ENCODE measurements at regions not wholly inside any gene's neighbourhood (a gene's known extent, or its start where the extent isn't known, plus 50 kb on each side); places are given as distances from the start of the nearest gene placed in this dataset.

DNA sequence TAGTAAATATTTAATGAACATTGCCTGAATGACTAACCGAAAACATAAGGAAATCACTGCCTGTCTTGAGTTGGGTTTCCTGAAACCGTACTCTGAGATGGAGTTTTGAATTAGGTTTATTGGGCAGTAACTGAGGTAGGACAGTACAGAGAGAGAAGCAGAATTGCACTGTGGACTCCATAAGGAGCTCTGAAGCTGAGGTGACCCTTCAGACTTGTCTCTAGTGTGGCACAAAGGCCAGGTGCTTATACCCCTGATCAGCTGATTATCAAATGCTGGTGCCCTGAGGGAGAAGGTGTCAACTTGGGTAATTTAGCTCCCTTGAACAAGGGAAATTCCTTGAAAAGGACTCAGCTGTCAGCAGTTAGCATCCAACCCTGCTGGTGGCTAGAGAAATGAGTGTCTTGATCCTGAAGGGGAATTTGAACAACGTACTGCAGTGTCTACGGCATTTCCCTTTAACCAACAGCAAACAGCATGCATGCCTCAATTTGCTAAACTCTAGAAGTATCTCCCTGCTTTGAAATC lies 135.0 kb upstream of the SMARCA2 start:
- TF ChIP-seq TCF12 (IDR thresholded peaks at IDR 0.05; ENCODE audit: low read depth) (no peak), REST (IDR thresholded peaks at IDR 0.05; ENCODE audit: low read depth) (no peak), CEBPB (IDR thresholded peaks at IDR 0.05) (no peak), EGR1 (IDR thresholded peaks at IDR 0.05) (no peak), CREB1 (IDR thresholded peaks at IDR 0.05; ENCODE audit: low read depth) (no peak), USF1 (IDR thresholded peaks at IDR 0.05) (no peak), TAF1 (IDR thresholded peaks at IDR 0.05; ENCODE audit: low read depth) (no peak), ZBTB7A (IDR thresholded peaks at IDR 0.05; ENCODE audit: low read depth) (no peak), YY1 (IDR thresholded peaks at IDR 0.05; ENCODE audit: low read depth) (no peak), TEAD4 (IDR thresholded peaks at IDR 0.05) (no peak), EP300 (IDR thresholded peaks at IDR 0.05; ENCODE audit: borderline replicate concordance) (no peak), NFIC (IDR thresholded peaks at IDR 0.05) (no peak), RAD21 (IDR thresholded peaks at IDR 0.05; ENCODE audit: low read depth) (no peak), FOXM1 (IDR thresholded peaks at IDR 0.05; ENCODE audit: borderline replicate concordance, low read depth) (no peak), MAX (IDR thresholded peaks at IDR 0.05) (no peak)

DNA sequence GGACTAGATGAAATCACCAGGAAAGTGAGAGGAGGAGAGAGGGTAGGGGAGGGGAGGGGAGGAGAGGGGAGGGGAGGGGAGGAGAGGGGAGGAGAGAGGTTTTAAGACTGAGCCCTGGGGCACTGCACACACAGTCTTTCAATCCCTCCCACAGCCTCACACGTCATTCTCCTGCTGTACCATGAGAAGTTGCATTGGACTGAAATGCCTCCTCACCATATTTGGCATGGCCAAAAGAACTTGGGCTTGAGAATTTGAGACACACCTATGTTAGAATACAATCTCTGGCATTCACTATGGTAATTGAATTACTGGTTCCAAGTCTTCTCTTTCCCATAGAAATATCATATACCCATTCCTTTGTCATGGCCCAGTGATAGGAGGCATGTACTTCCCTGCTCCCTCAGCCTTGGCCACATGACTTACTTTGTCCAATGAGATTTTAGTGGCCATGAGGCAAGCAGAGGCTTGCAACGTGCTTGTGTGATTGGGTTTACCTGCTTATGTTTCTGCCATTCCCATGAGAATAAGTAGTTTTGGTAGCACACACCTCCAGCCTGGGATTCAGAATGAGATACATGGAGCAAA lies 133.3 kb upstream of the SMARCA2 start:
- TF ChIP-seq MAX (IDR thresholded peaks at IDR 0.05) (peak; percentile 62; the same call in 1 of the 2 replicates), EP300 (IDR thresholded peaks at IDR 0.05; ENCODE audit: borderline replicate concordance) (no peak), USF1 (IDR thresholded peaks at IDR 0.05) (peak; percentile 80), CREB1 (IDR thresholded peaks at IDR 0.05; ENCODE audit: low read depth) (no peak)

DNA sequence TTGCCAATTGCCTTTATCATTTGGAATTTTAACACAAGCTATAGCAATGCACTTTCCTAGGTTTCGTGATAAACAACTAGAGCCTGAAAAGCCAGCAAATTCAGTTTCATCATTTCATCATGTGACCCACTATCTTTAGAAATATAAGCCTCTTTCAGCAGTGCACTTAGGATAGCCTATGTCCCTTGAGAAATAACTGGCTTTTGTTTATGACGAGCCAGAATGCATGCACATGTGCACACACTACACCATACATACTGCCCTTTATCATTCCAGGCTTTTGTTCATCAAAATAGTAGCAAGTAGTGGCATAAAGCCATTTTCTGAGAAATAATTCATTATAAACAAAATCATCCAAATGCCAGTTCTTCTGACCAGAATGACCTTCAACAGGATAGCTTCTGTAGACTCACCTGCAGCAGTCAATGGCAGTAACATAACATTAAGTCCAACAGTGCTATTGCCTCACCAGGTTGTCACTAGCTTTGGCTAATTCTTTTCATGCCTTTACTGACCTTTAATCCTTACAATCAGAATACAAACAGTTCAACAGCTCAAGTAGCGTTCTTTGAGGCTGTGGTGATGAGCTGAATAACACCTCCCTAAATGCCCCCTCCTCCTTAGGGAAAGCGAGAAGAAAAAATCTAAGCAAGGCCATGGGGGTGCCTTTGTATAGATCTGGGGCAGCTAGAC lies 132.3 kb upstream of the SMARCA2 start:
- TF ChIP-seq TCF12 (IDR thresholded peaks at IDR 0.05; ENCODE audit: low read depth) (no peak), YY1 (IDR thresholded peaks at IDR 0.05; ENCODE audit: low read depth) (no peak), TAF1 (IDR thresholded peaks at IDR 0.05; ENCODE audit: low read depth) (no peak), CEBPB (IDR thresholded peaks at IDR 0.05) (no peak), MAX (IDR thresholded peaks at IDR 0.05) (no peak), EP300 (IDR thresholded peaks at IDR 0.05; ENCODE audit: borderline replicate concordance) (no peak)

DNA sequence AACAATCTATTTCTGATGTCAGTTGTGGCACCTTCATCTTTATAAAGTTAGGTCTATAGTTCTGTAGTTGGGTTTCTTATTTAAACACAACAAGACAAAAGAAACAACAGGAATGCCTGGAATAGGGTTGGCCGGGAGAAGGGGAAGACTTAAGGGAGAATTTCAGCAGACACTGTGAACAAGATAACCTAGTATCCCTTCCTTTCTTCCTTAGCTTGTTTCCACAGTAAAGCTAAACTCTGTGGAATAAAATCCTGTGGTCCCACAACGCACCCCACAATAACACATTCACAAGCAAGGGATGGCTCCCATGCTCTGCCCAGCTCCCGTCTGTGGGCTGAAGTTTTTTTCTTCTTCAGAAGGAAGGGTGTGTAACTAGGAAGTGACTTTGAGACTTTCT lies 124.9 kb upstream of the SMARCA2 start:
- TF ChIP-seq EGR1 (IDR thresholded peaks at IDR 0.05) (no peak), RAD21 (IDR thresholded peaks at IDR 0.05; ENCODE audit: low read depth) (no peak), MAX (IDR thresholded peaks at IDR 0.05) (no peak), ZBTB7A (IDR thresholded peaks at IDR 0.05; ENCODE audit: low read depth) (no peak), USF1 (IDR thresholded peaks at IDR 0.05) (no peak), TAF1 (IDR thresholded peaks at IDR 0.05; ENCODE audit: low read depth) (no peak), TCF12 (IDR thresholded peaks at IDR 0.05; ENCODE audit: low read depth) (no peak), FOXM1 (IDR thresholded peaks at IDR 0.05; ENCODE audit: borderline replicate concordance, low read depth) (no peak), EP300 (IDR thresholded peaks at IDR 0.05; ENCODE audit: borderline replicate concordance) (no peak), CREB1 (IDR thresholded peaks at IDR 0.05; ENCODE audit: low read depth) (no peak), YY1 (IDR thresholded peaks at IDR 0.05; ENCODE audit: low read depth) (no peak), CEBPB (IDR thresholded peaks at IDR 0.05) (no peak), TEAD4 (IDR thresholded peaks at IDR 0.05) (no peak), REST (IDR thresholded peaks at IDR 0.05; ENCODE audit: low read depth) (no peak), NFIC (IDR thresholded peaks at IDR 0.05) (no peak)

DNA sequence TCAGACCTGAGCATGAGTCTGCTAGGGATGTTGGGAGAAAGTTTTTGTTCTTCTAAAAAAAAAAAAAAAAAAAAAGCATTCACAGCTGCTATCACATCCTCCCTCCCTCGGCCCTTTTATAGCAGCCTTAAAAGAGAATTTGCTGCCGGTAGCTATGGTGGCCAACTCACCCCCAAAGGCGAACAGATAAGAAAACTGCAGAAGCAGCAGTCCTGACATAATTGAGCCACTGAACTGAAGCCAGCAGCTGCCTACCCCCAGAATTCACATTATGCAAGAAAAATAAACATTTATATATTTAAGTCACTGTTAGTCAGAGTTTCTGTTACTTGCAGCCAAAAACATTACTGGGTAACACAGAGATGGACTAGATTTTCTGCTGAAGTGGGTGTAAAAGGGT lies 124.3 kb upstream of the SMARCA2 start:
- no peak for TF ChIP-seq ZBTB7A (IDR thresholded peaks at IDR 0.05; ENCODE audit: low read depth)
- no peak for TF ChIP-seq TCF12 (IDR thresholded peaks at IDR 0.05; ENCODE audit: low read depth)
- TF ChIP-seq RAD21 (IDR thresholded peaks at IDR 0.05; ENCODE audit: low read depth), result no peak
- TF ChIP-seq TEAD4 (IDR thresholded peaks at IDR 0.05), result no peak
- no peak for TF ChIP-seq EGR1 (IDR thresholded peaks at IDR 0.05)
- no peak for TF ChIP-seq FOXM1 (IDR thresholded peaks at IDR 0.05; ENCODE audit: borderline replicate concordance, low read depth)
